SH-SY5Y (cell line): ENCODE measurements at regions not wholly inside any gene's neighbourhood (a gene's known extent, or its start where the extent isn't known, plus 50 kb on each side); places are given as distances from the start of the nearest gene placed in this dataset.

Experiments used
- GATA2 ChIP-seq: IDR thresholded peaks from 2 replicates; pipeline ENCODE4 v1.6.1; 2011; ENCODE audit warnings: mild to moderate bottlenecking, low read depth, low read length
- GATA3 ChIP-seq: IDR thresholded peaks from 2 replicates; pipeline ENCODE4 v1.6.1; 2011; ENCODE audit warnings: low read depth, mild to moderate bottlenecking, low read length, moderate library complexity

DNA sequence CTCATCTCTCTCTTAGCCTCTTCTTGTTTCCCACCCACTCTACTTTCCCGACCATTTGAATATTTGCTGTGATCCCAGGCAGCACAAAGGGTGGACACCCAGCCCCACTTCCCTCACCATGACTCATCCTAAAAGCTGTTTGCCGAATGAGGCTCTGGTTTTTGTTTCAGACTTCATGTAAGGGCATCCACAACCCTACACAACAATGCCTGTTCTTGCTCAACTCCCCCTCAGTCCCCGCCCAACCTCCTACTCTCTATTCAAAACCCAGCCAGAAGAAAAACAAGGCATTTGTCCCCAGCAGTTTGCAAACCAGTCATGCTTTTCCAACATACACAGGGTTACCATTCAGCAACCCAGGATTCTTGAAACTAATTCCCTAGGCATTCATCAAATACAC is 516.5 kb upstream of the CNKSR2 start:
- no peak for TF ChIP-seq GATA2
- no peak for TF ChIP-seq GATA3
